GM19035 (cell line): ENCODE measurements at regions not wholly inside any gene's neighbourhood (a gene's known extent, or its start where the extent isn't known, plus 50 kb on each side); places are given as distances from the start of the nearest gene placed in this dataset.
"Not testable (repeated sequence)": the region's sequence is repeated elsewhere in the genome, so short reads cannot be mapped to it uniquely, and the experiment has no call there.

Experiments
- ATAC-seq: cut with Tn5 transposase; IDR thresholded peaks from one replicate; pipeline ENCODE4 v1.9.1; 2021; ENCODE audit not compliant: unreplicated experiment

GRCh38 chr4:189706821-189707220, 233.9 kb upstream of the FRG1 start:
- not testable (repeated sequence) for ATAC-seq

GRCh38 chr4:189707227-189707626, 233.4 kb upstream of the FRG1 start:
- not testable (repeated sequence) for ATAC-seq

- ATAC-seq = not testable (repeated sequence)
These were observed 228.7 kb upstream of the FRG1 start for GRCh38 chr4:189711956-189712355.

- ATAC-seq = not testable (repeated sequence)
These were observed 219.4 kb upstream of the FRG1 start for GRCh38 chr4:189721016-189721993.

GRCh38 chr4:189722324-189723003, 218.2 kb upstream of the FRG1 start:
- ATAC-seq = not testable (repeated sequence)

- ATAC-seq = not testable (repeated sequence)
These were observed 212.6 kb upstream of the FRG1 start for GRCh38 chr4:189727982-189728638.

GRCh38 chr4:189731989-189732388, 208.7 kb upstream of the FRG1 start:
- ATAC-seq = not testable (repeated sequence)

GRCh38 chr4:189733507-189733906, 207.2 kb upstream of the FRG1 start:
- ATAC-seq = not testable (repeated sequence)

GRCh38 chr4:189734648-189735267, 205.9 kb upstream of the FRG1 start:
- not testable (repeated sequence) for ATAC-seq

- ATAC-seq = not testable (repeated sequence)
These were observed 204.0 kb upstream of the FRG1 start for GRCh38 chr4:189736656-189737055.

GRCh38 chr4:189740118-189740517, 200.6 kb upstream of the FRG1 start:
- ATAC-seq = not testable (repeated sequence)

GRCh38 chr4:189740873-189741272, 199.8 kb upstream of the FRG1 start:
- no peak for ATAC-seq

- ATAC-seq = not testable (repeated sequence)
These were observed 187.6 kb upstream of the FRG1 start for GRCh38 chr4:189753092-189753491.

GRCh38 chr4:189763583-189763982, 177.1 kb upstream of the FRG1 start:
- ATAC-seq = no peak

GRCh38 chr4:189765301-189765700, 175.4 kb upstream of the FRG1 start:
- no peak for ATAC-seq

- no peak for ATAC-seq
These were observed 174.9 kb upstream of the FRG1 start for GRCh38 chr4:189765736-189766135.

- ATAC-seq = no peak
These were observed 172.7 kb upstream of the FRG1 start for GRCh38 chr4:189767941-189768340.

- no peak for ATAC-seq
These were observed 171.5 kb upstream of the FRG1 start for GRCh38 chr4:189769131-189769530.

GRCh38 chr4:189771696-189772361, 168.8 kb upstream of the FRG1 start:
- ATAC-seq = no peak

- no peak for ATAC-seq
These were observed 166.8 kb upstream of the FRG1 start for GRCh38 chr4:189773909-189774308.
